ENCODE measurements at regions not wholly inside any gene's neighbourhood (a gene's known extent, or its start where the extent isn't known, plus 50 kb on each side); places are given as distances from the start of the nearest gene placed in this dataset.
"Not testable (repeated sequence)": the region's sequence is repeated elsewhere in the genome, so short reads cannot be mapped to it uniquely, and the experiment has no call there.

DNA sequence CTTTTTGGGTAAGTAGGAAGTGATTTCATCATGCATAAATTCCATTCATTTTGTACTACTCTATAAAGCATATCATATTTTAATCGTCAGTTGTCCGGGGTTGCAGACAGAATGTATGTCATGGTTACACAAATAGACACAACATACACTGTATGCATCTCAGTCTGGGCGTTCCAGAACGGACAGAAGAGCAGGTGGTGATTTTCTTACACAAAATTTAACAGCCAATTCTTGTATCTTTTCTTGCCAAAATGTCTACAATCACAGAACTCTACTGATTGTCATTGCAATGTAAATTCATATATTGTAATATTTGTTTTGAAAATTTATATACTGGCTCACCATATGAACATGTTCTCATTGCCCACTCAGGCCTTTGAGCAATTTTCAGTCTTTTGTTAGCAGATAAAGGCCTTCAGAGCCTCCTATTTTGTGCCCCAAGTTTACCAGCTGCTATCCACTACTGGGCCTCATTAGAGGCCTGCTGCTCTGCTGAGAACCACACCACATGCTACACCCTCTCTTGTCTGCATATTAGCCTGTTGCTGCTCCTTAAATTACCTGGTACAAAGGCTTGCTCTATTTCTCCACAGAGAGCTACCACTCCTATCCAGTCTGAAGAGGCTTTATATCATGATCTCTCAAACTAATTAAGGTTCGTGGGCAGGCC lies 61.5 kb downstream of the PRDM13 start:
- TF ChIP-seq, protein P1, sequence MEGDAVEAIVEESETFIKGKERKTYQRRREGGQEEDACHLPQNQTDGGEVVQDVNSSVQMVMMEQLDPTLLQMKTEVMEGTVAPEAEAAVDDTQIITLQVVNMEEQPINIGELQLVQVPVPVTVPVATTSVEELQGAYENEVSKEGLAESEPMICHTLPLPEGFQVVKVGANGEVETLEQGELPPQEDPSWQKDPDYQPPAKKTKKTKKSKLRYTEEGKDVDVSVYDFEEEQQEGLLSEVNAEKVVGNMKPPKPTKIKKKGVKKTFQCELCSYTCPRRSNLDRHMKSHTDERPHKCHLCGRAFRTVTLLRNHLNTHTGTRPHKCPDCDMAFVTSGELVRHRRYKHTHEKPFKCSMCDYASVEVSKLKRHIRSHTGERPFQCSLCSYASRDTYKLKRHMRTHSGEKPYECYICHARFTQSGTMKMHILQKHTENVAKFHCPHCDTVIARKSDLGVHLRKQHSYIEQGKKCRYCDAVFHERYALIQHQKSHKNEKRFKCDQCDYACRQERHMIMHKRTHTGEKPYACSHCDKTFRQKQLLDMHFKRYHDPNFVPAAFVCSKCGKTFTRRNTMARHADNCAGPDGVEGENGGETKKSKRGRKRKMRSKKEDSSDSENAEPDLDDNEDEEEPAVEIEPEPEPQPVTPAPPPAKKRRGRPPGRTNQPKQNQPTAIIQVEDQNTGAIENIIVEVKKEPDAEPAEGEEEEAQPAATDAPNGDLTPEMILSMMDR (IDR thresholded peaks at IDR 0.05; ENCODE audit: control insufficient read depth, insufficient read depth, low read depth, low read length, missing control alignments) = no peak
- no peak for DNase-seq (ENCODE audit: low read depth)
- H3K4me3 ChIP-seq (ENCODE audit: control insufficient read depth, low read depth, low read length) = no peak overlapping the region

DNA sequence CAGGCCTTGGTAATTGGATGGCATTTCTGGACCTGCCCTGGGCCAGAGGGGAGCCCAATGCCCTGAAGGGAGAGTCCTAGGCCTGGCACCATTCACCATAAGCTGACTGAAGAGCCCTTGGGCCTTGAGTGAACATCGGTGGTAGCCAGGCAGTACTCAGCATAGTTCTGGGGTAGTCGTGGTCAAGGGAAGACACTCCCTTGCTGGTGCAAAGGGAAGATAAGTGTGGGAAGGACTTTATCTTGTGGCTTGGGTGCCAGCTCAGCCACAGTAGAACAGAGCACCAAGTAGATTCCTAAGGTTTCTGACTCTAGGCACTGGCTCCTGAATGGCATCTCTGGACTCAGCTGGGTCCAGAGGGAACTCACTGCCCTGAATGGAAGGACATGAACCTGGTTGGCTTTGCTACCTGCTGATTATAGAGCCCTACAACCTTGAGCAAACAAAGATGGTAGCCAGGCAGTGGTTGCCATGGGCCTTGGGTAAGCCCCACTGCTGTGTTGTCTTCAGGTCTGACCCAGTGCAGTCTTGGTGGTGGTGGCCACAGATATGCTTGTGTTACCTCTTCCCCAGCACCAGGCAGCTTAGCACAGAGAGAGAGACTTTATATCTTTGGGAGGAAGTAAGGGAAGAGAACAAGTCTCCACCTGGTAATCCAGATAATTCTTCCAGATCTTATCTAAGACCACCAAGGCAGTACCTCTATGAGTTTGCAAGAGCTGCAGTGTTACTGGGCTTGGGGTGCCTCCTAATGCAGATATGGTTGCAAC lies 83.5 kb downstream of the PRDM13 start:
- TF ChIP-seq, protein P1 (IDR thresholded peaks at IDR 0.05; ENCODE audit: control insufficient read depth, insufficient read depth, low read depth, low read length, missing control alignments) = no peak
- DNase-seq (ENCODE audit: low read depth) = no peak
- H3K4me3 ChIP-seq (ENCODE audit: control insufficient read depth, low read depth, low read length) = no peak overlapping the region

DNA sequence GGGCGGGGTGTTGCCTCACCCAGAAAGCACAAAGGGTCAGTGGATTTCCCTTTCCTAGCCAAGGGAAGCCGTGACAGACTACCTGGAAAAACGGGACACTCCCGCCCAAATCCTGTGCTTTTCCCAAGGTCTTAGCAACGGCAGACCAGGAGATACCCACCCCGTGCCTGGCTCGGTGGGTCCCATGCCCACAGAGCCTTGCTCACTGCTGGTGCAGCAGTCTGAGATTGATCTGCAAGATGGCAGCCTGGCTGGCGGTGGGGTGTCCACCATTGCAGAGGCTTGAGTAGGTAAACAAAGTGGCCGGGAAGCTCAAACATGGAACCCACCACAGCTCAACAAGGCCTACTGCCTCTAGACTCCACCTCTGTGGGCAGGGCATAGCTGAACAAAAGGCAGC lies 95.7 kb downstream of the PRDM13 start:
- not testable (repeated sequence) for DNase-seq (ENCODE audit: low read depth)

DNA sequence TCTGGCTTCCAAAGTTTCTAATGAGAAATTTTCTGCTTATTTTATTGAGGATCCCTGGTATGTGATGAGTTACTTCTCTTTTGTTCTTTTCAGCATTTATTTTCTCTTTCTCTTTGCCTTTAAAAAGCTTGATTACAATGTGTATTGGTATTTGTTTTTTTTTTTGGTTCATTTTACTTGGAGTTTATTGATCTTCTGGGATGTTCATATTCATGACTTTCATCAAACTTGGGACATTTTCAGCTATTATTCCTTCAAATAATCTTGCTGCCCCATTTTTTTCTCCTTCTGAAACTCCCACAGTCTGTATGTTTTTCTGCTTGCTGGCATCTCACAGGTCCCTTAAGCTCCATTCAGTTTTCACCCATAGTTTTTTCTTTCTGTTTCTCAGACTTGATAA lies 102.4 kb downstream of the PRDM13 start:
- DNase-seq (ENCODE audit: low read depth) = no peak
- TF ChIP-seq, protein P1 (IDR thresholded peaks at IDR 0.05; ENCODE audit: control insufficient read depth, insufficient read depth, low read depth, low read length, missing control alignments) = no peak

More for the DNA sequence above, 95.7 kb downstream of the PRDM13 start:
- not testable (repeated sequence) for H3K4me3 ChIP-seq (ENCODE audit: control insufficient read depth, low read depth, low read length)

DNA sequence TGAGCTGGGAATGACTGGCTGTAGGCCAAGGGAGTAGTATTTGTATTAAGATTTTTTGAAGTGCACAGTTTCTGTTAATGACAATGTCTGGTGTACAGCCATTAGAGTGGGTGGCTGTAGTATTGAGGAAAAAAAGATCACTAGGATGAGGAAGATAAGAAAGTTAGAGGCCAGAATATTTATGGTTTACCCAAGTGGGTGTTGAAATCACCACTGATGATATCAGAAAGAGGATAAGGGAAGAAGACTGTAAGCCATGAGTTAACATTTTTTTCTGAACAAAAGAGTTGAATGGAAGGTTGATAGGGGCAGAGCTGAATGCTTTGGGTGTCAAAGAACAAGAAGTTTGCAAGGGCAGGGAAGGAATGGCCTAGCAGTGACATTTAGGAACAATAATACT lies 104.7 kb downstream of the PRDM13 start:
- no peak for DNase-seq (ENCODE audit: low read depth)
- TF ChIP-seq, protein P1 (IDR thresholded peaks at IDR 0.05; ENCODE audit: control insufficient read depth, insufficient read depth, low read depth, low read length, missing control alignments) = no peak
- H3K4me3 ChIP-seq (ENCODE audit: control insufficient read depth, low read depth, low read length) = no peak overlapping the region

More for the DNA sequence above, 102.4 kb downstream of the PRDM13 start:
- H3K4me3 ChIP-seq (ENCODE audit: control insufficient read depth, low read depth, low read length) = no peak overlapping the region

DNA sequence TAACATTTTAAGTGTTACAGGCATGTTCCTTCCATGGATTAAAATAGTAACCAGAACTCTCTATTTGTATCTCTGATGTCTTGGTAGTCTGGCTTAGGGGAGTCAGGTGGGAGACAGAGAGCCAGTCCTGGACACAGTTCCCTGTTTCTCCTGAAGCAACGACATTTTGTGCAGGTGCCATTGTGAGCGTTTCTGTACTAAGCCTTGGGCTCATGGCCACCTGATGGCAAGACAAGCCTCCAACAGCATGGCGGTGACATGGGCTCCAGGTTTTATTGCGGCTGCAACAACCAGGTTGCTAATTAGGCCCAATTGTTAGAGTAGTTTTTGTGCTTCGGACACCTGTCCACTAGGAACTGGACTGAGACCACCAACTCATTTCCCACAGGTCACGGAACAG lies 105.3 kb downstream of the PRDM13 start:
- TF ChIP-seq, protein P1 (IDR thresholded peaks at IDR 0.05; ENCODE audit: control insufficient read depth, insufficient read depth, low read depth, low read length, missing control alignments) = no peak
- no peak overlapping the region for H3K4me3 ChIP-seq (ENCODE audit: control insufficient read depth, low read depth, low read length)
- DNase-seq (ENCODE audit: low read depth) = no peak

DNA sequence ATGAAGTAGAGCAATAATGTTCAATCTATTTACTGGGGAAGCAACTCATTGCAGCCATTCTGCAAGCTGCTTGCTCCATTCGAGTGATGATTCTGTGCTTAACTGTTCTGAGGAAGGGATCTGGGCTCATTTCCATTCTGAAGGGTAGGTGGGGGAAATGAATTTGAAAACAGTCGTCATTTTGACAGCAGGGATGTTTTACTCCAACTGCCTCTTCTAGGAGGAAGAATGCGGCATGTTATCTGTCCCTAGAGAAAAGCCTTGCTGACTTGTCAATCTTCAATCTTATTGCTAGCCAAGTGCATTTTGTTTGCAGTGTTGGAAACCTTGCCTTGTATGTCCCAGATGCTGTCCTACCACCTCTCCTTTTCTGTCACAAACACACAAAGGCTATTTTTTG lies 105.9 kb downstream of the PRDM13 start:
- TF ChIP-seq, protein P1 (IDR thresholded peaks at IDR 0.05; ENCODE audit: control insufficient read depth, insufficient read depth, low read depth, low read length, missing control alignments) = no peak
- no peak for DNase-seq (ENCODE audit: low read depth)
- H3K4me3 ChIP-seq (ENCODE audit: control insufficient read depth, low read depth, low read length) = no peak overlapping the region

DNA sequence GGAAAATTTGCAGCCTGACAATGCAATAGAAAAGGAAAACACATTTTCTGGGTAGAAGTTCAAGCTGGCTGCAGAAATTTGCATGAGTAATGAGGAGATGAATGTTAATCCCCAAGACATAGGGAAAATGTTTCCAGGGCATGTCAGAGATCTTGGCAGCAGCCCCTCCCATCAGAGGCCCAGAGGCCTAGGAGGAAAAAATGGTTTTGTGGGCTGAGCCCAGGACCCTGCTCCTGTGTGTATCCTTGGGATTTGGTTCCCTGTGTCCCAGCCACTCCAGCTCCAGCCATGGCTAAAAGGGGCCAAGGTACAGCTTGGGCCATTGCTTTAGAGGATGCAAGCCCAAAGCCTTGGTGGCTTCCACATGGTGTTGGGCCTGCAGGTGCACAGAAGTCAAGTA lies 115.4 kb downstream of the PRDM13 start:
- DNase-seq (ENCODE audit: low read depth); H3K4me3 ChIP-seq (ENCODE audit: control insufficient read depth, low read depth, low read length): not testable (repeated sequence)

DNA sequence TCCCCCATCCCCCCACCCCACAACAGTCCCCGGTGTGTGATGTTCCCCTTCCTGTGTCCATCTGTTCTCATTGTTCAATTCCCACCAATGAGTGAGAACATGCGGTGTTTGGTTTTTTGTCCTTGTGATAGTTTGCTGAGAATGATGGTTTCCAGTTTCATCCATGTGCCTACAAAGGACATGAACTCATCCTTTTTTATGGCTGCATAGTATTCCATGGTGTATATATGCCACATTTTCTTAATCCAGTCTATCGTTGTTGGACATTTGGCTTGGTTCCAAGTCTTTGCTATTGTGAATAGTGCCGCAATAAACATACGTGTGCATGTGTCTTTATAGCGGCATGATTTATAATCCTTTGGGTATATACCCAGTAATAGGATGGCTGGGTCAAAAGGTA lies 123.6 kb downstream of the PRDM13 start:
- not testable (repeated sequence) for H3K4me3 ChIP-seq (ENCODE audit: control insufficient read depth, low read depth, low read length); DNase-seq (ENCODE audit: low read depth)
